Epithelial cell of esophagus (primary cell): ENCODE measurements at regions not wholly inside any gene's neighbourhood (a gene's known extent, or its start where the extent isn't known, plus 50 kb on each side); places are given as distances from the start of the nearest gene placed in this dataset.

ENCODE experiments used
- DNase-seq: peaks from one replicate; pipeline ENCODE4 v3.0.0; 2010; ENCODE audit warnings: low read depth
- H3K4me3 ChIP-seq: 2 replicates; pipeline ENCODE4 v1.5.1; 2011; ENCODE audit warnings: mild to moderate bottlenecking, low read length, control low read depth
- CTCF ChIP-seq: IDR thresholded peaks from 2 replicates; pipeline ENCODE4 v1.5.1; 2011; ENCODE audit warnings: low read depth, mild to moderate bottlenecking, low read length, control low read depth, inconsistent platforms; ENCODE audit not compliant: insufficient read depth; ENCODE audit errors: missing control alignments

DNA sequence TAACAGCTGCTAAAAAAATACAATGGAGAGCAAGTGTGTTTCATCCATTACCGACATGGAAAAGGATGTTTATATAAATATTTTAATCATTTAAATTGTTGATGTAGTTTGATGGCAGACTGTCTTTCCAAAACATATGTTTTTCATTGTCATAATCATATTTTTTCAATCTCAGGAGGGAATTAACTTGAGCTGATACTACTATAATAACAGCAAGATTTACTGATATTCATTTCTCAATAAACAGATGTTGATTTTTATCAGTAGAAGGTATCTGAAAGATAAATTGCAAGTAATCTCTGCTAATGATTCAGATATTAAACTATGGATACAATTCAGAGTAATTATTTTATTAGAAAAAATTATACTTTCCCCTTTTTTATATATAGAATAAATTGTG, 274.9 kb upstream of the TMEFF2 start:
- no peak for DNase-seq
- no peak for TF ChIP-seq CTCF

GRCh38 chr2:192467953-192468660, 273.4 kb upstream of the TMEFF2 start:
- no peak for TF ChIP-seq CTCF
- H3K4me3 ChIP-seq = no peak overlapping the region
- DNase-seq = no peak

More for the DNA sequence above, 274.9 kb upstream of the TMEFF2 start:
- no peak overlapping the region for H3K4me3 ChIP-seq

DNA sequence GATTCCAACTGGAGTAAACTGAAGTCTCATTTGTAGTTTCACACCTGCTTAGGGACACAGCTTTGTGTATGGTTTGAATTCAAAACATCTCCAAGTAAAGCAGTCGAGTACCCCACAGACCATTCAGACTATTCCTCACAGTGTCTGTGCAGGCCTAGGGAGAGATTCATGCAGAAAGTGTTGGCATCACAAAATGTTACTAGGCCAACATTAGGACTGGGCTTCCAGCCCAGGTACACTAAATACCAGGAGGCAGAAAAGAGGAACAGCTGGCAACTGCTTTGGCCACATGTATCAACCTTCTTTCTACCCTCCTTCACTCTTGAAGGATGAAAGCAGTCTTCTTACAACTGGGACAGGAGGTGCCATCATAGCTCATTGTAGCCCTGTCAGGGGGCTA, 270.4 kb upstream of the TMEFF2 start:
- no peak for TF ChIP-seq CTCF
- no peak for DNase-seq
- H3K4me3 ChIP-seq = no peak overlapping the region

GRCh38 chr2:192459422-192459821, 264.7 kb upstream of the TMEFF2 start:
- DNase-seq = no peak
- no peak for TF ChIP-seq CTCF
- no peak overlapping the region for H3K4me3 ChIP-seq

DNA sequence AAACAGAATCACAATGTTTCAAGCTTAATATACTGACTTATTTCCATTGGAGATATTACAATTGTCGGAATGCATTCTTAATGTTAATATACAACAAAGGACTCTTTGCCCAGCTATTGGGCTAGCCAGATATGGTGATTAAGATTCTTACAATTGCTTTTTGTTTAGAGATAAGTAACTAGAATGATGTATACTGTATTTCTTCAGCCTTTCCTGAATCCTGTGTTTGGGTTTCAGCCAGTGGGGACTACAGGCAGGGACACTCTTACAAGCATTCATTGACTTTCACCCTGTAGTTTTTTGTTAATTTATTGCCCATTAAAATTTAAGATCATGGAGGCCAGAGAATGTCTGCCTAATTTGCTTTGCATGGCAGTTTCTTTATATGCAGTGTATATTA, 254.1 kb upstream of the TMEFF2 start:
- H3K4me3 ChIP-seq = no peak overlapping the region
- DNase-seq = no peak
- no peak for TF ChIP-seq CTCF

GRCh38 chr2:192444286-192444838, 249.6 kb upstream of the TMEFF2 start:
- H3K4me3 ChIP-seq = no peak overlapping the region
- no peak for TF ChIP-seq CTCF
- DNase-seq = no peak

- DNase-seq = no peak
- TF ChIP-seq CTCF = no peak
- no peak overlapping the region for H3K4me3 ChIP-seq
Observed at GRCh38 chr2:192443831-192444230, 249.1 kb upstream of the TMEFF2 start.
